Retina (tissue), 1 donor: ENCODE measurements at regions not wholly inside any gene's neighbourhood (a gene's known extent, or its start where the extent isn't known, plus 50 kb on each side); places are given as distances from the start of the nearest gene placed in this dataset.

ENCODE experiments used
- DNase-seq: peaks from one replicate; pipeline ENCODE4 v3.0.0-alpha.2; 2016

GRCh38 chr5:3217771-3218495 lies 377.7 kb upstream of the IRX1 start:
- DNase-seq: peak; percentile 65

DNA sequence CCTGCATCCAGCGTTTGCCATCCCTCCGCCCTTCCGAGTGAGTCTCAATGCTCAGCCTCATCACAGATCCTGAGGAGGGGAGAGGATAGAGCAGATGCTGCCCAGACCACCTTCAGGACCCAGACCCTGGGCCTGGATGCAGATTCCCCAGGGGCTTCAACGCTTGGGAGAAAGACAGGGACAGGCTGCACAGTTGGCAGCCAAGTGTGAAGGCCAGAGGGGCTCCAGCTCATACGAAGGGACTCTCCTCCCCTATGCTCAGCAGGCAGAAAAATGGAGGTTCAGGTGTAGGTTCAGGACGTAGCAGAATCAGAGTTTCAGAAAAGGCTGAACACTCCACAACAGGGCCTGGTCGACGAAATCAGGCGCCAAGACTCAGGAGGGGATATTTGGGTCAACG lies 378.5 kb upstream of the IRX1 start:
- DNase-seq: no peak

GRCh38 chr5:3216386-3216785 lies 379.2 kb upstream of the IRX1 start:
- no peak for DNase-seq

DNA sequence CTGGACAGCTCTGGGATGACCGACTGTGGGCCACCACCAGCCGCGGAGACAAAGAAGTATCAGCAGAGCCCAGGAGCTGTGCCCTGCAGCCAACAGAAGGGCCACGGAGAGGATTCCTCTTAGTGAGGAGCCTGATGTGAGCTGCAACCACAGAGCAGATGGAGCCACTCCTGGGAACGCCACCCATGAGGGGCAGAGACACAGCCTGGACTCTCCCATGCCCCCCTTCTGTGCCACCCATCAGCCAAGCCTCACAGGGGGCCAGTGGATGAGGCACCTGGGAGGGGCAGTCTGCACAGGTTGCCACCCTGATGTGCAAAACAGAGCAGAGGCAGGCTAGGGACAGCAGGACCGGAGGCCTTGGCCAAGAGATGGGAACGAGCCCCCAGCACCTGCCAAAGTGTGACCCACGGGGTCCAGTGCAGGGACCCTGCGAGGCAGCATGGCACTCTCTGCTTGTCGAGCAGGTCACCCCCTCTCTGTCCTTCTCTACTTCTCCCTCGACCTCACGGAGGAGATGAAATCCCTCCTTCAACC lies 380.7 kb upstream of the IRX1 start:
- DNase-seq: no peak

GRCh38 chr5:3214396-3214795 lies 381.2 kb upstream of the IRX1 start:
- DNase-seq: no peak

DNA sequence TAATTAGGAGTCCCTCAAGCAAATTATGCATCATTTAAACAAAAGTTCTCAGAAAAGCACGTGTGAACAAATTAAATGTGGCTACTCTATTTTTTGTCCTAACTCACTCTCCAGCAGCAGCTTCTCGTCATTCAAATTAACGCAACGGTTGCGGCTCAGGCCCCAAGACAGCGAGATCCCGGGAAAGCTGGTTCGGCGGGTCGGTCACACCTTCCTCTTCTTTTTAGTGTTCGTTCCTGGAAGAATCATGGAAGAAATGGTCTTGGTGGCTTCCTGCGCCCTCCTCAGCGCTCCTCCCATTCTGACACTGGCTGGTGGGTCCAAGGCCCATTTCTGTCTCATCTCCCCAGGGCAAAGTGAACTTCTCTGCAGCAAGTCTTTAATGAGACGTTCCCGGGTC lies 382.8 kb upstream of the IRX1 start:
- DNase-seq: no peak

DNA sequence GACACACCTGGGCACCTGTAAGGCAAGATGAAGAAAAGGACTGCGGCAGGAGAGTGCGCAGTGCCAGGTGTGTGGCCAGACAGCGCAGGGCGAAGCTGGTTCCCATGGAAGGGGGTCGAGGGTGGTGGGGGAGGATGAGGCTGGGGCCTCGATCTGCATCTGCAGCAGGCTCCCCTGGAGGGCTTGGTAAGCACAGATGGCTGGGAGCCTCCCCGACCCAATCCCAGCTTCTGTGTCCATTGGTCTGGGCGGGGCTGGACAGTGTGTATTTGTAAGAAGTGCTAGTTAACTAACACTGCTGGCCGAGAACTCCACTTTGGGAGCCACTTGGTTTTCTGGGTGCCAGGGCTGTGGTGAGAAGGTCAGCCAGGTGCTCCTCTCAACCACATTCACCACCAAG lies 385.1 kb upstream of the IRX1 start:
- no peak for DNase-seq

GRCh38 chr5:3209918-3210317 lies 385.7 kb upstream of the IRX1 start:
- no peak for DNase-seq

GRCh38 chr5:3202570-3202969 lies 393.1 kb upstream of the IRX1 start:
- no peak for DNase-seq

- DNase-seq: no peak
Measured at GRCh38 chr5:3201941-3202340, 393.7 kb upstream of the IRX1 start.

GRCh38 chr5:3201121-3201520 lies 394.5 kb upstream of the IRX1 start:
- no peak for DNase-seq

DNA sequence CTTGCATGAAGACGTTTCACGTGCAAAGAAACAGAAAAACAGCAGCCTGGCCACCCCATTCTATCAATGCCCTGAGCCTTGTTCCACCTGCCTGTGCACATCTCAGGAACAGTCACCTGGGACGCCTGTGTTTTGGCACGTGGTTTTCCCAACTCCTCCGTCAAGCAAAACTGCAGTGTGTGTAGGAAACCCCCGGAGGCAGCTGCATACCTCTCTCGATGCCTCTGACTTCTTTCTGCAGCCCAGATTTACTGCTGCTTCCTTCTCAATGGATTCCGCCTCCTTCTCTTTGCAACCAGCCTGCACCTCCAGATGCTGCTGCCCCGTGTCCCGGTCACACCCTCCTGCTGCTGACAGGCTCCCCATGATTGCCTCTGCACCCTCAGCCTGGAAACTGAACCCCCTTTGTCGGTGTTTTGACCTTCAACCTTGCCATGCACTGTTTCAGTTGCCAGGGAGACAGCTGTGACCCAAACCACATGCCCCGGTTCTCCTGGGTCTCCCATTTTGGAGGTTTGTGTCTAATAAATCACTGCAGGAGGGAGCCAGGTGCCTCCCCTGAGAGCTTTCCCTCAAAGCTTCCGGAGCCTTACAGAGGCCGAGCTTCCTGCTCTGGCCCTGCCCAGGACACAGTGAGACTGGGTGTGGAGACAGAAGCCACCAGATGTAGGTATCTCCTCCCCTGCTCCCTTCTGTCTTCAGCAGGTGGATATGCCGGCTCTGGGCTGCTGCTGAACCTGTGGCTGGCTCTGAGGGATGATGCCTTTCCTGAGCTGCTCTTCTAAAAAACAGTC lies 395.5 kb upstream of the IRX1 start:
- no peak for DNase-seq

GRCh38 chr5:3198074-3198449 lies 397.6 kb upstream of the IRX1 start:
- no peak for DNase-seq

DNA sequence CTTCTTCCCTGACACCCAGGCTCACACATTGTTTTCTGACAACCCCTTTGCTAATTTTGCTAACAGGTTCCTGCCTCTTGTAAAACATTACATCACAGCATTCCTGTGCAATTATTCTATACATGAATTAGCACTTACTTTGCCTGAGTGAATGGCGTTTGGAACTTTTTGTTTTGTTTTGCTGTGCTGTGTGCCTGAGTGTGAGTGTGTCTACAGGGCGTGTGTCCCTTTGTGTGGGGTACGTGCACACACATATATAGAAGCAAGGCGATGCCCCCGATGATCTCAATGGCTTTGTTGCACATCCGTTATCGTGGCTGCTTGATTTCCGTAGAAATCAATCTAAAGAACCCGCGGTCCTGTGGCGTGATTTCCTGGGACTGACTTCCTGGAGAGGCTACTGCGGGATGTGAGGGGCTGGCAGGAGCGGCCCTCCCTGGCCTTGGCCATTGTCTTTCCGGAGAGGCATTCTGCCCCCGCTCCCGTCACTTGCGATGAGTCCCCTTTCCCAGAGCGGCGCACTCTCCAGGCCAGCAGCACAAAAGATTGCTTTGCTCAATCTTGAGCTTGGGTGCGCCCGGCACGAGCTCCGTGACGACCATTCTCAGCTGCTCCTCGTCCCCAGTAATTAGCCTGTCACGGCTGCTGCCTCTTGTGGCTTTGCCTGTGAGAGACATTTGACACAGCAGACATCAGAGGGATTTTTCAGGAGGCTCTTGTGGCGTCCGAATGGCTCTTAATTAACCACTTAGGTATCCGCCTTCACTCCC lies 398.1 kb upstream of the IRX1 start:
- peak; percentile 88 for DNase-seq

DNA sequence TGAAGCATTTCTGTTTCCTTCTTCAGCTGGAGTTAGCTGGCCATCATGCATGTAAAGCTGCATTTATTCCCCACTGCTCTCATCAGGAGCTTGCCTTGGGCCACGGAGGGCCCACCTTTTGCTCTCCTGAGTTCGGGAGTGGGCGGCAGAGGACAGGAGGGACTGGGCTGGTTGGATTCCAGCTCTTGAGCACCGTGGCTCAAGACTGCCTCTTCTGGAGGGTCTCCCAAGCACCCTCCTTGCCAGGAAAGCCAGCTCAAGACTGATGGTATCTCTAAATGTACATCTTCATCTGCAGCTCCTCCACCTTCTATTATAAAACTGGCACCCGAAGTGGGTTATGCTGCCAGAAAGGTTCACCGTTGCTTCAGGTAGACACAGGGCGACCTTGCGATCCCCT lies 399.6 kb upstream of the IRX1 start:
- peak; percentile 51 for DNase-seq

- DNase-seq: no peak
Measured at GRCh38 chr5:3194684-3195083, 400.9 kb upstream of the IRX1 start.

GRCh38 chr5:3194271-3194670 lies 401.4 kb upstream of the IRX1 start:
- DNase-seq: peak; percentile 38

- no peak for DNase-seq
Measured at GRCh38 chr5:3191585-3191984, 404.0 kb upstream of the IRX1 start.

DNA sequence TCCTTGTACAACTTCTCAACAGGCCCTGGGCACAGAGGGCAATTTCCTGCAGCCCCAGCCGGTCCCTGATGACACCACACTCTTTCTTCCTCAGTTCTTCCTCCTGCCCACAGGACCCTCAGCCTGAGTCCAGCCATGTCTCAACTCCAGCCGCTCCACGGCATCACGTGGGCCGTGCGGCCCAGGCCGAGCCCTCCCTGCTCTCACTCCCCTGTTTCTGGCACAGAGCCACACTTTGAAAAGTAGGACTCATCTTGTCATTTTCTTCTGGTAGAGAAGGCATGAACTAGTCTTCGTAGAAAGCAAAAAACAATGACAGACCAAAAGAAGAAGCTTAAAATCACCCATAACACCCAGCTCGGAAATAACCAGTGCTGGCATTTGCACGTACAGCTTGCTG lies 404.7 kb upstream of the IRX1 start:
- no peak for DNase-seq

DNA sequence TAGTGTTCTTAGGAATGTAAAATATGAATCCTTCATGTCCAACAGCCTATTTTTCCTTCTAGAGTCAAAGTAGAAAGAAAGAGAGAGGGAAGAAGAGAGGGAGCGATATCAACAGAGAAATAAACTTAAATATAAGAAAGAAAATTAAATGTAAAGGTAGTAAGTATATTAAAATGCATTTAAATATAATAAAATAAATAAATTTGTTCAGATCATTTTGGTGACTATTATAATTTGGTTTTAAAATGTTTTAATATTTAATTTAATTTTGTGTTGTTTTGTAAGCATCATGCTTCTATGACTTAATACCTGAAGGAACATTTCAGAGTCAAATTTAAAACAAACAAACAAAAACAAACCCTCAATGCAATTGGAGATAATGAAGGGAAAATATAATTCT lies 405.2 kb upstream of the IRX1 start:
- DNase-seq: no peak

DNA sequence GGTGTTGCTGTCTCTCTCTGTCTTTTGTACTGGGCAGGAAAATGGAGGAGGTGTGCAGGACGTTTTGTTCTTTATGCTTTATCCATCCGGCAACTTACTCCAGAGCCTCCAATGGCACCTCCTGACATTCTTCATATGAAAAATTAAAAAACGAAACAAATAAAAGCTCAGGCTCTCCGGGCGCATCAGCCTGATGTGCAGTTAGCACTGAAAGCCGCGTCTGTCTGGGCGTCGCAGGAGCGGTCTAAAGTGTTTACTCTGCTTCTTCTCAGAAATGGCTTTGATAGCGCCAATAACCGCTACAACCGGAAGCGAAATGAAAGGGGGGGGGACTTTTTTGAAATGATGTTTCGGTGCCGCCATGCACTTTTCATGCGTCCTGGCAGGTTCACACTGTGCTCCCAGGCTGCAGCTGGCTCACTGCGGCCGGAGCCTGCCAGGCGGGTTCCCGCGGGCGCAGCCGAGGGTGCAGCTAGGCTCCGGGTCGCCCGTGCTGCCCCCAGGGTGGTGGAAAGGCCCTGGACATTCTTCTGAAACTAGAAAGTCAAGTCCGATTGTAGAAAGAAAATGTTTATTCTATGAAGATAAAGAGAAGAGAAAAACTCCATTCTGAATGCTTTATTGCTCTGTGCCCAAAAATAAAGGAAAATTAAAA lies 407.7 kb upstream of the IRX1 start:
- DNase-seq: no peak

DNA sequence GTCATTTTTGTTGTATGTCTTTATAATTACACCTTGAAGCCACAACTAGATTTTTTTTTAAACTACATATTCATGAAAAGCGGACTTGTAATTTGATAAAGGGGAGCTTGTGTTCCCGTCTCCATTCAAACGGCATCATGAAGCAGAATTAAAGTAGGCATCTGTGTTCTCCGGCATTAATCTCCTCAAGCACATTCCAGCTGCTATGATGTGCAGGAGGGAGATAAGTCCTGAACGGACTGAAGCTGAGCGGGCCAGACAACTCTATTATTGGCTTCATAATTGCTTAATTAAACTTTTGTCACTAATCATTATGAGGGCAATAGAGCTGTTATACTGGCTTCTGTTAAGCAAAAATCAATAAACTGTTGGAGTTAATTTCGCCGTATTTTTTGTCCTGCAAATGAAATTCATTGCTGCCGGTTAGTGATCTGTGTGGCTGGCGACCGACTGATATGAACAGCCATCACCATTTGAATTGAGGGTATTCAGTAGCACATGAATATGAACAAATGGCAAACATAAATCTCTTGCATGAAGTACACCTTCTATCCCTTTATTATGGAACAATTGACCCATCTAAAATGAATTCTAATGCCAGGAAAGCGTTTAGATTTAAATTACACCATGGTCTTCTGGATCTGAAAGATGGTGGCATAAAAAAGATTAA lies 408.8 kb upstream of the IRX1 start:
- peak; percentile 70 for DNase-seq
